Hepatocyte (in vitro differentiated cells): ENCODE measurements at regions not wholly inside any gene's neighbourhood (a gene's known extent, or its start where the extent isn't known, plus 50 kb on each side); places are given as distances from the start of the nearest gene placed in this dataset.

Source experiments
- DNase-seq: peaks from one replicate; pipeline ENCODE4 v3.0.0-alpha.2; 2016; ENCODE audit warnings: low spot score
- H2AFZ ChIP-seq: fragments of 200-600 bp; sonication (generic); 2 replicates; pipeline ENCODE4 v1.6.0; 2016; ENCODE audit warnings: antibody characterized with exemption, mild to moderate bottlenecking
- H3K27ac ChIP-seq: fragments of 200-600 bp; sonication (generic); 2 replicates; pipeline ENCODE4 v1.5.1; 2016; ENCODE audit warnings: mild to moderate bottlenecking
- H3K27me3 ChIP-seq: fragments of 200-600 bp; sonication (generic); 2 replicates; pipeline ENCODE4 v1.6.1; 2016
- H3K36me3 ChIP-seq: fragments of 200-600 bp; sonication (generic); replicated peaks from 2 replicates; pipeline ENCODE4 v1.5.1; 2016; ENCODE audit warnings: low read depth; ENCODE audit not compliant: insufficient read depth
- H3K4me1 ChIP-seq: fragments of 200-600 bp; sonication (generic); 2 replicates; pipeline ENCODE4 v1.5.1; 2016; ENCODE audit warnings: mild to moderate bottlenecking, moderate library complexity; ENCODE audit not compliant: insufficient read depth
- H3K4me2 ChIP-seq: fragments of 200-600 bp; sonication (generic); 2 replicates; pipeline ENCODE4 v1.6.0; 2016
- H3K4me3 ChIP-seq: fragments of 200-600 bp; sonication (generic); 2 replicates; pipeline ENCODE4 v1.5.1; 2016; ENCODE audit warnings: mild to moderate bottlenecking
- H3K79me2 ChIP-seq: fragments of 200-600 bp; sonication (generic); 2 replicates; pipeline ENCODE4 v1.6.0; 2017; ENCODE audit warnings: mild to moderate bottlenecking
- H3K9me2 ChIP-seq: fragments of 200-600 bp; sonication (generic); replicated peaks from 2 replicates; pipeline ENCODE4 v1.6.0; 2017; ENCODE audit warnings: mild to moderate bottlenecking; ENCODE audit not compliant: insufficient read depth
- H3K9me3 ChIP-seq: fragments of 200-600 bp; sonication (generic); 2 replicates; pipeline ENCODE4 v1.5.1; 2016; ENCODE audit warnings: low read depth, mild to moderate bottlenecking
- H4K20me1 ChIP-seq: fragments of 200-600 bp; sonication (generic); 2 replicates; pipeline ENCODE4 v1.6.0; 2016; ENCODE audit warnings: mild to moderate bottlenecking; ENCODE audit not compliant: insufficient read depth, poor library complexity, severe bottlenecking
- CTCF ChIP-seq: fragments of 200-600 bp; sonication (generic); IDR thresholded peaks from 2 replicates; pipeline ENCODE4 v1.5.1; 2016; ENCODE audit warnings: antibody characterized with exemption, mild to moderate bottlenecking; ENCODE audit not compliant: poor library complexity
- EZH2 ChIP-seq: fragments of 200-600 bp; sonication (generic); IDR thresholded peaks from 2 replicates; pipeline ENCODE4 v1.6.1; 2016; ENCODE audit warnings: antibody characterized with exemption, mild to moderate bottlenecking, borderline replicate concordance
- EZH2phosphoT487 ChIP-seq: fragments of 200-600 bp; sonication (generic); IDR thresholded peaks from one replicate; pipeline ENCODE4 v1.6.1; 2018; ENCODE audit warnings: antibody characterized with exemption, mild to moderate bottlenecking, low read depth, moderate library complexity; ENCODE audit not compliant: unreplicated experiment, severe bottlenecking
- WGBS: methylation state at CpG from one replicate; pipeline ENCODE4 v1.1.6; 2016; ENCODE audit warnings: low lambda C conversion rate; ENCODE audit errors: missing lambda C conversion rate; 5-methylcytosine and 5-hydroxymethylcytosine counted together

- WGBS = 70% methylated on average over 2 of the region's 2 CpGs
- no peaks in the 10 kb centered on the region for H3K36me3 ChIP-seq
- H3K79me2 ChIP-seq = no peaks in the 10 kb centered on the region
- H3K4me1 ChIP-seq = peaks cover 5% of the 10 kb centered on the region
- H3K9me3 ChIP-seq = no peaks in the 10 kb centered on the region
- no peak overlapping the region for H3K4me2 ChIP-seq
- TF ChIP-seq EZH2phosphoT487 (no peak), EZH2 (no peak), CTCF (no peak)
- no peaks in the 10 kb centered on the region for H4K20me1 ChIP-seq
- no peaks in the 10 kb centered on the region for H3K9me2 ChIP-seq
- no peaks in the 10 kb centered on the region for H3K27me3 ChIP-seq
- no peak overlapping the region for H2AFZ ChIP-seq
- no peak for DNase-seq
- no peak overlapping the region for H3K27ac ChIP-seq
- H3K4me3 ChIP-seq = no peak overlapping the region
Measured at GRCh38 chr2:12549641-12550040, 167.1 kb upstream of the TRIB2 start.

GRCh38 chr2:12552092-12552491 is 164.6 kb upstream of the TRIB2 start:
- TF ChIP-seq CTCF = no peak
- no peak for TF ChIP-seq EZH2
- no peak for TF ChIP-seq EZH2phosphoT487
- H3K79me2 ChIP-seq = no peaks in the 10 kb centered on the region
- H3K9me2 ChIP-seq = no peaks in the 10 kb centered on the region
- H3K4me3 ChIP-seq = no peak overlapping the region
- H2AFZ ChIP-seq = no peak overlapping the region
- H3K27me3 ChIP-seq = no peaks in the 10 kb centered on the region
- peaks cover 12% of the 10 kb centered on the region for H3K4me1 ChIP-seq
- no peaks in the 10 kb centered on the region for H4K20me1 ChIP-seq
- H3K9me3 ChIP-seq = no peaks in the 10 kb centered on the region
- H3K27ac ChIP-seq = no peak overlapping the region
- H3K36me3 ChIP-seq = no peaks in the 10 kb centered on the region
- WGBS = 93% methylated on average over 7 of the region's 7 CpGs
- no peak overlapping the region for H3K4me2 ChIP-seq
- no peak for DNase-seq

- Histone ChIP-seq H3K36me3 (no peaks in the 10 kb centered on the region), H4K20me1 (no peaks in the 10 kb centered on the region), H3K4me3 (no peak overlapping the region), H3K9me3 (no peaks in the 10 kb centered on the region), H3K79me2 (no peaks in the 10 kb centered on the region), H3K27me3 (no peaks in the 10 kb centered on the region), H3K4me1 (peaks cover 12% of the 10 kb centered on the region), H3K9me2 (no peaks in the 10 kb centered on the region), H3K4me2 (no peak overlapping the region), H3K27ac (peak overlapping the region; percentile 41), H2AFZ (no peak overlapping the region)
- DNase-seq = no peak
- 63% methylated on average over 12 of the region's 12 CpGs for WGBS
- TF ChIP-seq EZH2 (no peak), EZH2phosphoT487 (no peak)
Measured at GRCh38 chr2:12554224-12555011, 162.3 kb upstream of the TRIB2 start.

GRCh38 chr2:12555012-12555645 is 161.6 kb upstream of the TRIB2 start:
- H2AFZ ChIP-seq = no peak overlapping the region

More at GRCh38 chr2:12555012-12555645, 161.6 kb upstream of the TRIB2 start:
- H3K36me3 ChIP-seq = no peaks in the 10 kb centered on the region
- peak; percentile 16 for DNase-seq
- peaks cover 12% of the 10 kb centered on the region for H3K4me1 ChIP-seq
- H3K27ac ChIP-seq = peak overlapping the region; percentile 41
- no peaks in the 10 kb centered on the region for H4K20me1 ChIP-seq
- no peaks in the 10 kb centered on the region for H3K27me3 ChIP-seq
- TF ChIP-seq CTCF = no peak
- TF ChIP-seq EZH2phosphoT487 = no peak
- TF ChIP-seq EZH2 = no peak
- no peaks in the 10 kb centered on the region for H3K9me3 ChIP-seq
- no peaks in the 10 kb centered on the region for H3K9me2 ChIP-seq
- no peaks in the 10 kb centered on the region for H3K79me2 ChIP-seq
- 48% methylated on average over 2 of the region's 2 CpGs for whole genome bisulfite sequencing
- H3K4me2 ChIP-seq = no peak overlapping the region
- H3K4me3 ChIP-seq = no peak overlapping the region
